H9 (cell line): ENCODE measurements at regions not wholly inside any gene's neighbourhood (a gene's known extent, or its start where the extent isn't known, plus 50 kb on each side); places are given as distances from the start of the nearest gene placed in this dataset.

Source experiments
- DNase-seq: peaks from one replicate; pipeline ENCODE4 v3.0.0-alpha.2; 2017
- H2AFZ ChIP-seq: one replicate; pipeline ENCODE4 v1.6.1; 2013; ENCODE audit warnings: mild to moderate bottlenecking, low read length, control low read depth, moderate library complexity
- H2AK5ac ChIP-seq: 2 replicates; pipeline ENCODE4 v1.6.1; 2013; ENCODE audit warnings: low read length, control low read depth, mixed read lengths; ENCODE audit not compliant: insufficient read length
- H2BK120ac ChIP-seq: one replicate; pipeline ENCODE4 v1.6.1; 2013; ENCODE audit warnings: low read depth, mild to moderate bottlenecking, low read length, control low read depth, inconsistent platforms; ENCODE audit not compliant: poor library complexity, severe bottlenecking
- H2BK12ac ChIP-seq: 2 replicates; pipeline ENCODE4 v1.6.1; 2013; ENCODE audit warnings: low read length, control low read depth, mixed read lengths, low read depth; ENCODE audit not compliant: insufficient read length
- H2BK15ac ChIP-seq: 2 replicates; pipeline ENCODE4 v1.6.1; 2013; ENCODE audit warnings: low read depth, low read length, control low read depth
- H2BK20ac ChIP-seq: one replicate; pipeline ENCODE4 v1.6.1; 2013; ENCODE audit warnings: low read depth, mild to moderate bottlenecking, low read length, control low read depth, inconsistent platforms; ENCODE audit not compliant: poor library complexity, severe bottlenecking
- H2BK5ac ChIP-seq: 2 replicates; pipeline ENCODE4 v1.6.1; 2013; ENCODE audit warnings: low read length, control low read depth, mixed read lengths; ENCODE audit not compliant: insufficient read length
- H3K14ac ChIP-seq: 2 replicates; pipeline ENCODE4 v1.6.1; 2013; ENCODE audit warnings: low read length, control low read depth; ENCODE audit not compliant: insufficient read depth
- H3K18ac ChIP-seq: 2 replicates; pipeline ENCODE4 v1.6.1; 2013; ENCODE audit warnings: low read depth, mild to moderate bottlenecking, mixed read lengths, low read length, control low read depth; ENCODE audit not compliant: insufficient read length
- H3K23ac ChIP-seq: 2 replicates; pipeline ENCODE4 v1.6.1; 2013; ENCODE audit warnings: low read length, control low read depth, mixed read lengths, low read depth; ENCODE audit not compliant: insufficient read length
- H3K23me2 ChIP-seq: 2 replicates; pipeline ENCODE4 v1.6.1; 2013; ENCODE audit warnings: low read depth, mild to moderate bottlenecking, mixed read lengths, low read length, control low read depth; ENCODE audit not compliant: insufficient read length, poor library complexity, severe bottlenecking
- H3K27ac ChIP-seq: 2 replicates; pipeline ENCODE4 v1.5.1; 2013; ENCODE audit warnings: low read length, control low read depth, mixed read lengths, low read depth; ENCODE audit not compliant: insufficient read length
- H3K27me3 ChIP-seq: 2 replicates; pipeline ENCODE4 v1.6.1; 2013; ENCODE audit warnings: low read length, control low read depth, inconsistent platforms; ENCODE audit not compliant: insufficient read depth
- H3K4ac ChIP-seq: 2 replicates; pipeline ENCODE4 v1.6.1; 2013; ENCODE audit warnings: low read depth, mild to moderate bottlenecking, control low read depth, inconsistent platforms, low read length, moderate library complexity
- H3K4me1 ChIP-seq: 2 replicates; pipeline ENCODE4 v1.6.1; 2013; ENCODE audit warnings: low read length, control low read depth, inconsistent platforms; ENCODE audit not compliant: insufficient read depth
- H3K4me2 ChIP-seq: 2 replicates; pipeline ENCODE4 v1.6.1; 2013; ENCODE audit warnings: low read length, control low read depth, mixed read lengths; ENCODE audit not compliant: insufficient read length, insufficient read depth
- H3K56ac ChIP-seq: 2 replicates; pipeline ENCODE4 v1.6.1; 2013; ENCODE audit warnings: low read depth, mild to moderate bottlenecking, mixed read lengths, low read length, control low read depth; ENCODE audit not compliant: insufficient read length
- H3K79me1 ChIP-seq: 2 replicates; pipeline ENCODE4 v1.6.1; 2013; ENCODE audit warnings: low read depth, mild to moderate bottlenecking, moderate library complexity, low read length, control low read depth, inconsistent platforms; ENCODE audit not compliant: insufficient read depth, poor library complexity, severe bottlenecking
- H3K79me2 ChIP-seq: 2 replicates; pipeline ENCODE4 v1.6.1; 2013; ENCODE audit warnings: low read length, control low read depth, inconsistent platforms; ENCODE audit not compliant: insufficient read depth
- H3K9ac ChIP-seq: 2 replicates; pipeline ENCODE4 v1.6.1; 2013; ENCODE audit warnings: low read length, control low read depth, mixed read lengths; ENCODE audit not compliant: insufficient read length; ENCODE audit errors: extremely low read depth
- H3K9me3 ChIP-seq: one replicate; pipeline ENCODE4 v1.6.1; 2013; ENCODE audit warnings: low read depth, low read length, inconsistent platforms; ENCODE audit not compliant: control insufficient read depth
- H3T11ph ChIP-seq: one replicate; pipeline ENCODE4 v1.6.1; 2013; ENCODE audit warnings: mild to moderate bottlenecking, low read length, control low read depth, inconsistent platforms
- H4K20me1 ChIP-seq: one replicate; pipeline ENCODE4 v1.6.1; 2013; ENCODE audit not compliant: control insufficient read depth, insufficient read length, insufficient read depth
- H4K5ac ChIP-seq: 2 replicates; pipeline ENCODE4 v1.6.1; 2013; ENCODE audit warnings: low read depth, mild to moderate bottlenecking, mixed read lengths, low read length, control low read depth; ENCODE audit not compliant: insufficient read length
- H4K8ac ChIP-seq: replicated peaks from 2 replicates; pipeline ENCODE4 v1.6.1; 2013; ENCODE audit warnings: low read length, control low read depth, mixed read lengths, low read depth; ENCODE audit not compliant: insufficient read length
- H4K91ac ChIP-seq: 2 replicates; pipeline ENCODE4 v1.6.1; 2013; ENCODE audit warnings: low read depth, mild to moderate bottlenecking, moderate library complexity, mixed read lengths, low read length, control low read depth; ENCODE audit not compliant: insufficient read length
- H3K27ac Mint-ChIP-seq, 3 experiments: 2 replicates in 2 of 3; 3 replicates in 1 of 3; pipeline ENCODE4 v1.8.0; 2020 to 2021; ENCODE audit warnings: mixed read lengths in 3 of 3, mild to moderate bottlenecking in 1 of 3, moderate library complexity in 1 of 3
- H3K27me3 Mint-ChIP-seq: 2 replicates; pipeline ENCODE4 v1.8.0; 2021; ENCODE audit warnings: low read depth, mild to moderate bottlenecking, moderate library complexity, mixed read lengths
- H3K36me3 Mint-ChIP-seq, 3 experiments: 2 replicates in 2 of 3; 3 replicates in 1 of 3; pipeline ENCODE4 v1.8.0; 2020 to 2021; ENCODE audit warnings: low read depth in 3 of 3, mixed read lengths in 3 of 3; ENCODE audit not compliant: insufficient read depth in 1 of 3
- H3K4me1 Mint-ChIP-seq, 2 experiments: 2 replicates each; pipeline ENCODE4 v1.8.0; 2020; ENCODE audit warnings: mixed read lengths in 2 of 2
- H3K4me3 Mint-ChIP-seq, 2 experiments: 2 replicates in 1 of 2; 3 replicates in 1 of 2; pipeline ENCODE4 v1.8.0; 2020 to 2021; ENCODE audit warnings: mild to moderate bottlenecking in 2 of 2, mixed read lengths in 2 of 2, moderate library complexity in 1 of 2
- H3K9me3 Mint-ChIP-seq, 2 experiments: 2 replicates in 1 of 2; 3 replicates in 1 of 2; pipeline ENCODE4 v1.8.0; 2020; ENCODE audit warnings: mild to moderate bottlenecking in 2 of 2, mixed read lengths in 2 of 2, moderate library complexity in 1 of 2
- CTCF ChIP-seq: fragments of 200-600 bp; sonication (generic); conservative IDR thresholded peaks from 3 replicates; pipeline ENCODE4 v1.8.0; 2021; ENCODE audit warnings: antibody characterized with exemption, mild to moderate bottlenecking
- WGBS: extraction: QIAGEN DNeasy Blood & Tissue Kit; methylation state at CpG from one replicate; pipeline ENCODE4 v1.1.7; 2013; ENCODE audit warnings: missing lambda C conversion rate, low lambda C conversion rate, mixed read lengths; ENCODE audit not compliant: insufficient read length; ENCODE audit errors: extremely low coverage; 5-methylcytosine and 5-hydroxymethylcytosine counted together

GRCh38 chr4:24411299-24411698 is 173.1 kb downstream of the DHX15 start:
- H3K4me3 Mint-ChIP-seq: no peak overlapping the region
- H4K20me1 ChIP-seq: no peaks in the 10 kb centered on the region
- H3K4me1 ChIP-seq: no peaks in the 10 kb centered on the region
- no peaks in the 10 kb centered on the region for H3K36me3 Mint-ChIP-seq
- H3K27ac Mint-ChIP-seq: no peak overlapping the region
- no peaks in the 10 kb centered on the region for H3K9me3 ChIP-seq
- DNase-seq: no peak
- no peak overlapping the region for H4K8ac ChIP-seq
- H3T11ph ChIP-seq: no peak overlapping the region
- H2AFZ ChIP-seq: no peak overlapping the region
- H3K9me3 Mint-ChIP-seq: peaks cover 0 to 3% of the 10 kb centered on the region in 2 experiments; a peak in 3 of 5 replicates
- H3K56ac ChIP-seq: no peak overlapping the region
- H3K14ac ChIP-seq: no peak overlapping the region
- H4K91ac ChIP-seq: no peak overlapping the region
- H2BK20ac ChIP-seq: no peak overlapping the region
- WGBS: no CpG with 5 or more reads among the region's 2 CpGs
- H2BK120ac ChIP-seq: no peak overlapping the region
- H2BK5ac ChIP-seq: no peak overlapping the region
- H3K4me1 Mint-ChIP-seq: peaks cover 11 to 21% of the 10 kb centered on the region in 2 experiments
- H3K79me2 ChIP-seq: no peaks in the 10 kb centered on the region
- H2BK12ac ChIP-seq: no peak overlapping the region
- no peak overlapping the region for H3K4me2 ChIP-seq
- no peak overlapping the region for H2AK5ac ChIP-seq
- no peak overlapping the region for H3K9ac ChIP-seq
- no peak overlapping the region for H2BK15ac ChIP-seq
- no peak overlapping the region for H3K27ac ChIP-seq
- no peak overlapping the region for H3K23ac ChIP-seq
- no peaks in the 10 kb centered on the region for H3K79me1 ChIP-seq
- H3K27me3 Mint-ChIP-seq: peaks cover 62% of the 10 kb centered on the region
- H3K4ac ChIP-seq: no peak overlapping the region
- H3K18ac ChIP-seq: no peak overlapping the region
- H3K27me3 ChIP-seq: no peaks in the 10 kb centered on the region
- H4K5ac ChIP-seq: no peak overlapping the region
- no peak for TF ChIP-seq CTCF
- H3K23me2 ChIP-seq: no peaks in the 10 kb centered on the region
